HCT116 (cell line): ENCODE measurements at regions not wholly inside any gene's neighbourhood (a gene's known extent, or its start where the extent isn't known, plus 50 kb on each side); places are given as distances from the start of the nearest gene placed in this dataset.

ENCODE experiments used
- ATAC-seq: fragments of 200-7000 bp; cut with Tn5 transposase; 2 replicates; pipeline ENCODE4 v1.9.1; 2020; ENCODE audit warnings: mild to moderate bottlenecking, moderate library complexity
- BruUV-seq: library from RNA; stranded (reverse); fragments of 400-500 nt; replicated peaks from 2 replicates; lab custom pipeline; 2021; lab: Mats Ljungman, UMichigan
- CTCF ChIA-PET: fragments of 300-600 bp; sonication (Branson Sonifier 250); formaldehyde crosslinking; loops from one replicate; lab custom pipeline; 2021; ENCODE audit warnings: antibody characterized with exemption; lab: Charles Lee
- POLR2A ChIA-PET: fragments of 300-600, 350-600 bp; sonication (Branson Sonifier 250); formaldehyde crosslinking; loops from one replicate; lab custom pipeline; 2021; ENCODE audit warnings: antibody characterized with exemption; lab: Charles Lee
- RAD21 ChIA-PET, 2 experiments: fragments of 300-600 bp; sonication (Branson Sonifier 250); formaldehyde crosslinking; loops; one replicate each; lab custom pipeline; 2023; ENCODE audit warnings: low total read pairs in 2 of 2; ENCODE audit not compliant: uncharacterized antibody in 2 of 2, unreplicated experiment in 2 of 2, low non-redundant PET in 1 of 2; lab: Charles Lee
- DNase-seq: peaks from one replicate; pipeline ENCODE4 v3.0.0-alpha.2; 2010; ENCODE audit warnings: low read depth, low spot score
- H2AFZ ChIP-seq: fragments of 200-600 bp; shearing (Covaris generic), sonication (generic); 2 replicates; pipeline ENCODE4 v1.6.1; 2017; ENCODE audit warnings: low read depth, mixed run types, mixed read lengths, antibody characterized with exemption, low read length; ENCODE audit not compliant: poor library complexity, severe bottlenecking
- H3K27ac ChIP-seq: 2 replicates; pipeline ENCODE4 v1.5.1; 2012; ENCODE audit warnings: low read depth, low read length
- H3K27me3 ChIP-seq: fragments of 200-600 bp; sonication (generic); 2 replicates; pipeline ENCODE4 v1.6.1; 2016; ENCODE audit warnings: mixed run types, low read length, mixed read lengths; ENCODE audit not compliant: insufficient read depth
- H3K36me3 ChIP-seq, 2 experiments: fragments of 200-500 bp in 1 of 2; fragments of 200-600 bp in 1 of 2; sonication (Bioruptor generic) in 1 of 2; sonication (generic) in 1 of 2; 2 replicates each; pipeline versions ENCODE4 v1.5.1 to v1.6.1; 2014 to 2016; ENCODE audit warnings: low read length in 2 of 2, inconsistent platforms in 1 of 2, mixed read lengths in 1 of 2, mixed run types in 1 of 2; ENCODE audit not compliant: insufficient read depth in 2 of 2, control insufficient read depth in 1 of 2
- H3K4me1 ChIP-seq, 2 experiments: fragments of 200-600 bp in 1 of 2; sonication (generic) in 1 of 2; 2 replicates each; pipeline versions ENCODE4 v1.5.1 to v1.6.1; 2012 to 2017; ENCODE audit warnings: low read length in 2 of 2, inconsistent platforms in 1 of 2, mild to moderate bottlenecking in 1 of 2, mixed read lengths in 1 of 2, mixed run types in 1 of 2, moderate library complexity in 1 of 2; ENCODE audit not compliant: insufficient read depth in 2 of 2, control insufficient read depth in 1 of 2
- H3K4me2 ChIP-seq: fragments of 200-600 bp; sonication (generic); 2 replicates; pipeline ENCODE4 v1.6.1; 2017; ENCODE audit warnings: mixed run types, low read length, mixed read lengths
- H3K4me3 ChIP-seq, 2 experiments: fragments of 200-600 bp in 1 of 2; sonication (generic) in 1 of 2; replicated peaks in 1 of 2; 2 replicates each; pipeline ENCODE4 v1.5.1; 2011 to 2016; ENCODE audit warnings: low read length in 2 of 2, control low read depth in 1 of 2, low read depth in 1 of 2, mild to moderate bottlenecking in 1 of 2, mixed read lengths in 1 of 2, mixed run types in 1 of 2
- H3K79me2 ChIP-seq: fragments of 200-600 bp; sonication (generic); 2 replicates; pipeline ENCODE4 v1.6.1; 2017; ENCODE audit warnings: mild to moderate bottlenecking, mixed run types, low read length, moderate library complexity, mixed read lengths; ENCODE audit not compliant: insufficient read depth
- H3K9ac ChIP-seq: fragments of 200-600 bp; sonication (generic); 2 replicates; pipeline ENCODE4 v1.6.1; 2016; ENCODE audit warnings: low read length, mixed read lengths
- H3K9me2 ChIP-seq: fragments of 200-600 bp; sonication (generic), shearing (Covaris generic); 2 replicates; pipeline ENCODE4 v1.6.1; 2017; ENCODE audit warnings: mixed run types, mild to moderate bottlenecking, moderate library complexity; ENCODE audit not compliant: insufficient read depth
- H3K9me3 ChIP-seq, 2 experiments: fragments of 200-500 bp in 1 of 2; fragments of 200-600 bp in 1 of 2; sonication (Bioruptor generic) in 1 of 2; sonication (generic) in 1 of 2; 2 replicates each; pipeline ENCODE4 v1.6.1; 2014 to 2017; ENCODE audit warnings: low read length in 2 of 2, mixed read lengths in 2 of 2, inconsistent platforms in 1 of 2, low read depth in 1 of 2, mild to moderate bottlenecking in 1 of 2, mixed run types in 1 of 2, moderate library complexity in 1 of 2; ENCODE audit not compliant: control insufficient read depth in 1 of 2, insufficient read depth in 1 of 2
- H4K20me1 ChIP-seq: fragments of 200-600 bp; sonication (generic), shearing (Covaris generic); 2 replicates; pipeline ENCODE4 v1.6.1; 2017; ENCODE audit warnings: mixed run types, mild to moderate bottlenecking, moderate library complexity; ENCODE audit not compliant: insufficient read depth
- CBX3 ChIP-seq: IDR thresholded peaks from 2 replicates; pipeline ENCODE4 v1.6.1; 2012; ENCODE audit warnings: low read depth
- CTCF ChIP-seq, 3 experiments: fragments of 200-600 bp in 1 of 3; sonication (generic) in 1 of 3; IDR thresholded peaks in 2 of 3; conservative IDR thresholded peaks in 1 of 3; 2 replicates each; pipeline ENCODE4 v1.5.1; 2012 to 2017; ENCODE audit warnings: low read depth in 2 of 3, low read length in 2 of 3, antibody characterized with exemption in 1 of 3, borderline replicate concordance in 1 of 3, control low read depth in 1 of 3, mild to moderate bottlenecking in 1 of 3, mixed read lengths in 1 of 3, mixed run types in 1 of 3, moderate library complexity in 1 of 3; ENCODE audit not compliant: insufficient read depth in 1 of 3
- EGR1 ChIP-seq: IDR thresholded peaks from 2 replicates; pipeline ENCODE4 v1.6.1; 2012; ENCODE audit warnings: low read depth
- ELF1 ChIP-seq: IDR thresholded peaks from 2 replicates; pipeline ENCODE4 v1.6.1; 2012; ENCODE audit warnings: low read depth, borderline replicate concordance
- EZH2 ChIP-seq: fragments of 200-600 bp; sonication (generic); IDR thresholded peaks from 2 replicates; pipeline ENCODE4 v1.6.1; 2017; ENCODE audit warnings: antibody characterized with exemption, mixed run types
- JUND ChIP-seq: IDR thresholded peaks from 2 replicates; pipeline ENCODE4 v1.6.1; 2012
- POLR2AphosphoS5 ChIP-seq: IDR thresholded peaks from 2 replicates; pipeline ENCODE4 v1.6.1; 2011; ENCODE audit warnings: mild to moderate bottlenecking, low read depth, low read length, moderate library complexity
- RAD21 ChIP-seq: IDR thresholded peaks from 2 replicates; pipeline ENCODE4 v1.6.1; 2012; ENCODE audit warnings: low read depth, mild to moderate bottlenecking
- SIN3A ChIP-seq: IDR thresholded peaks from 2 replicates; pipeline ENCODE4 v1.6.1; 2012; ENCODE audit warnings: low read depth
- SP1 ChIP-seq: IDR thresholded peaks from 2 replicates; pipeline ENCODE4 v1.6.1; 2012; ENCODE audit warnings: low read depth
- TCF7L2 ChIP-seq: IDR thresholded peaks from 2 replicates; pipeline ENCODE4 v1.7.0; 2011; ENCODE audit warnings: borderline replicate concordance, inconsistent platforms; ENCODE audit not compliant: insufficient read depth, insufficient read length; ENCODE audit errors: extremely low read depth
- ZFX ChIP-seq: fragments of 450-650 bp; IDR thresholded peaks from 2 replicates; pipeline ENCODE4 v1.6.1; 2017
- intact Hi-C: fragments of 100-400 bp; cut with micrococcal nuclease; formaldehyde crosslinking; loops from 2 replicates; pipeline ENCODE4 v1.10.0; 2022
- TF ChIP-seq, protein P1 (sequence below): IDR thresholded peaks from 2 replicates; pipeline ENCODE4 v1.6.1; 2012; ENCODE audit warnings: low read depth
- TF ChIP-seq, protein P2 (sequence below): IDR thresholded peaks from 2 replicates; pipeline ENCODE4 v1.6.1; 2012

DNA sequence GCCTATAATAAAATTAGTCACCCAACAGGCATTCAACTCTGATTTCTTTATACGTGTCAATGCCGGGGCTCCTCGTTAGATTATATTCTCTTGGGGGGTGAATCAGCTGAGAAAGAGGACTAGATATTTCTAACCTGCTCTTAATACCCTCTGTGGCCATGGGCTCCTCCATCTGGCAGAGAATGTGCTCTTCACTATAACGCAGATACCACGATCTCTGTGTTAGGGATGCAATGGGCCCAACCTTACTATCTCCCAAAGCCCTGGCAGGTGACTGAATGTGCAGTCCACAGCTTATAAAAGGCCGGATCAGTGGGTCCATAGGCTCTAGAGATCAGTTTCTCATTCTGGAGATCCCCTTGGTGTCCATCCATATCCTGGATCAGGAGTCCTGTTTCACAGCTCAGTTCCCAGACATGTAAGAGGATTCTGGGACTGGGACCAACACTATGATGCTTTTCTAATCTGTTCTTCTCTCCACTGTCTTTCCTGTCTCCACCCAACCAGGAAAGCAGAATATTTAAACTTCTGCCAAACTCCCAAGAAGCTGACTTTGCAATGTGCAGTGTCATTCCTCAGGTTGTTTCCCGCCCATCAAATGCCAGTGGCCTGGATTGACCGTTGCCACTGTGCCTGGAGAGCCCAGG, 71.4 kb upstream of the CELF4 start:
- Histone ChIP-seq H3K79me2 (no peaks in the 10 kb centered on the region), H3K9ac (no peak overlapping the region), H3K4me3 (no peak overlapping the region), H3K36me3 (no peaks in the 10 kb centered on the region), H3K4me2 (no peak overlapping the region)
- ATAC-seq = no peak
- POLR2A ChIA-PET = no interaction called here
- BruUV-seq = no TSS peak
- TF ChIP-seq JUND (no peak), EZH2 (no peak), EGR1 (no peak), CBX3 (no peak), SIN3A (no peak), ELF1 (no peak), CTCF (IDR thresholded peaks at IDR 0.05 in 2 of 3, conservative IDR thresholded peaks at IDR 0.05 in 1 of 3; ENCODE audit: borderline replicate concordance in 1 of 3, insufficient read depth in 1 of 3, low read depth in 2 of 3, low read length in 2 of 3) (no peak), RAD21 (no peak), SP1 (no peak), TCF7L2 (no peak), ZFX (no peak), POLR2AphosphoS5 (no peak)
- TF ChIP-seq, protein P1, sequence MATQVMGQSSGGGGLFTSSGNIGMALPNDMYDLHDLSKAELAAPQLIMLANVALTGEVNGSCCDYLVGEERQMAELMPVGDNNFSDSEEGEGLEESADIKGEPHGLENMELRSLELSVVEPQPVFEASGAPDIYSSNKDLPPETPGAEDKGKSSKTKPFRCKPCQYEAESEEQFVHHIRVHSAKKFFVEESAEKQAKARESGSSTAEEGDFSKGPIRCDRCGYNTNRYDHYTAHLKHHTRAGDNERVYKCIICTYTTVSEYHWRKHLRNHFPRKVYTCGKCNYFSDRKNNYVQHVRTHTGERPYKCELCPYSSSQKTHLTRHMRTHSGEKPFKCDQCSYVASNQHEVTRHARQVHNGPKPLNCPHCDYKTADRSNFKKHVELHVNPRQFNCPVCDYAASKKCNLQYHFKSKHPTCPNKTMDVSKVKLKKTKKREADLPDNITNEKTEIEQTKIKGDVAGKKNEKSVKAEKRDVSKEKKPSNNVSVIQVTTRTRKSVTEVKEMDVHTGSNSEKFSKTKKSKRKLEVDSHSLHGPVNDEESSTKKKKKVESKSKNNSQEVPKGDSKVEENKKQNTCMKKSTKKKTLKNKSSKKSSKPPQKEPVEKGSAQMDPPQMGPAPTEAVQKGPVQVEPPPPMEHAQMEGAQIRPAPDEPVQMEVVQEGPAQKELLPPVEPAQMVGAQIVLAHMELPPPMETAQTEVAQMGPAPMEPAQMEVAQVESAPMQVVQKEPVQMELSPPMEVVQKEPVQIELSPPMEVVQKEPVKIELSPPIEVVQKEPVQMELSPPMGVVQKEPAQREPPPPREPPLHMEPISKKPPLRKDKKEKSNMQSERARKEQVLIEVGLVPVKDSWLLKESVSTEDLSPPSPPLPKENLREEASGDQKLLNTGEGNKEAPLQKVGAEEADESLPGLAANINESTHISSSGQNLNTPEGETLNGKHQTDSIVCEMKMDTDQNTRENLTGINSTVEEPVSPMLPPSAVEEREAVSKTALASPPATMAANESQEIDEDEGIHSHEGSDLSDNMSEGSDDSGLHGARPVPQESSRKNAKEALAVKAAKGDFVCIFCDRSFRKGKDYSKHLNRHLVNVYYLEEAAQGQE = no peak
- TF ChIP-seq, protein P2, sequence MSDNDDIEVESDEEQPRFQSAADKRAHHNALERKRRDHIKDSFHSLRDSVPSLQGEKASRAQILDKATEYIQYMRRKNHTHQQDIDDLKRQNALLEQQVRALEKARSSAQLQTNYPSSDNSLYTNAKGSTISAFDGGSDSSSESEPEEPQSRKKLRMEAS = no peak
- TF ChIP-seq, all 23 proteins: peak for 0
- CTCF ChIA-PET = no interaction called here
- Histone ChIP-seq H2AFZ (no peak overlapping the region), H3K27me3 (no peaks in the 10 kb centered on the region), H3K9me2 (no peaks in the 10 kb centered on the region; the same call in 1 of the 2 replicates), H4K20me1 (no peaks in the 10 kb centered on the region; the same call in 1 of the 2 replicates), H3K27ac (no peak overlapping the region), H3K4me1 (peaks cover 0 to 4% of the 10 kb centered on the region in 2 experiments; a peak in 1 of 4 replicates), H3K9me3 (no peaks in the 10 kb centered on the region)
- no peak for DNase-seq
- intact Hi-C loops = loop anchor here (10.0 kb wide), 1 partner anchor 1162 kb away; no protein-coding TSS in a partner anchor
- RAD21 ChIA-PET = interaction anchor here in 1 of 2 experiments (0.5 kb wide), 1 partner anchor 1618 kb away, joined by 3 read pairs; no protein-coding TSS in a partner anchor
